ENCODE measurements at regions not wholly inside any gene's neighbourhood (a gene's known extent, or its start where the extent isn't known, plus 50 kb on each side); places are given as distances from the start of the nearest gene placed in this dataset.

DNA sequence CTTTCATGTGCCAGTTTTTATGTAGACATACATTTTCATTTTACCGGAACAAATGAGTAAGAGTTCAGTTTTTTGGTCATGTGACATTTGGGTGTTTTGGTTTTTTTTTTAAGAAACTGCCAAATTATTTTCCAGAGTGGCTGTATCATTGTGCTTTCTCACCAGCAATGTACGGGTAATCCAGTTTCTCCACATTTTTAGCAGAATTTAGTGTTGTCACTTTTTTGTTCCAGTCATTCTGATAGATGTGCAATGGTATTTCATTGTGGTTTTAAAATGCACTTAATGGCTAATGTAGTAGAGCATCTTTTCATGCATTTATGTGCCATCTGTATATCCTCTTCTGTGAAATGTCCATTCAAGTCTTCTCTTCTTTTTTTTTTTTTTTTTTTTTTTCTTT lies 126.5 kb upstream of the FBXO11 start:
- Histone ChIP-seq H3K4me1 (ENCODE audit: control insufficient read depth, extremely low read depth, insufficient read depth, low read length) (no peaks in the 10 kb centered on the region), H2AFZ (ENCODE audit: control insufficient read depth, low read length) (no peak overlapping the region), H3K9me1 (ENCODE audit: control insufficient read depth, extremely low read depth, insufficient read depth, low read length) (no peaks in the 10 kb centered on the region), H3K27ac (ENCODE audit: control insufficient read depth, insufficient read depth, low read length) (no peak overlapping the region), H3K36me3 (ENCODE audit: control insufficient read depth in 2 of 2, extremely low read depth in 1 of 2, insufficient read depth in 2 of 2, low read length in 2 of 2) (no peaks in the 10 kb centered on the region), H3K27me3 (ENCODE audit: control insufficient read depth, extremely low read depth, insufficient read depth, low read length) (no peaks in the 10 kb centered on the region), H3K4me3 (ENCODE audit: control insufficient read depth in 2 of 3, extremely low read depth in 1 of 3, insufficient read depth in 2 of 3, low read depth in 1 of 3, low read length in 3 of 3) (no peak overlapping the region), H3K9ac (ENCODE audit: control insufficient read depth, extremely low read depth, insufficient read depth, low read length) (no peak overlapping the region), H3K4me2 (ENCODE audit: control insufficient read depth, extremely low read depth, insufficient read depth, low read depth, low read length) (no peak overlapping the region), H4K20me1 (ENCODE audit: control insufficient read depth, extremely low read depth, insufficient read depth, low read length) (no peaks in the 10 kb centered on the region), H3K79me2 (ENCODE audit: control insufficient read depth, insufficient read depth, low read length) (no peaks in the 10 kb centered on the region), H3K9me3 (ENCODE audit: control insufficient read depth, low read depth, low read length) (no peaks in the 10 kb centered on the region)
- no peak for DNase-seq (ENCODE audit: low read depth, low spot score)
- TF ChIP-seq, protein P1, sequence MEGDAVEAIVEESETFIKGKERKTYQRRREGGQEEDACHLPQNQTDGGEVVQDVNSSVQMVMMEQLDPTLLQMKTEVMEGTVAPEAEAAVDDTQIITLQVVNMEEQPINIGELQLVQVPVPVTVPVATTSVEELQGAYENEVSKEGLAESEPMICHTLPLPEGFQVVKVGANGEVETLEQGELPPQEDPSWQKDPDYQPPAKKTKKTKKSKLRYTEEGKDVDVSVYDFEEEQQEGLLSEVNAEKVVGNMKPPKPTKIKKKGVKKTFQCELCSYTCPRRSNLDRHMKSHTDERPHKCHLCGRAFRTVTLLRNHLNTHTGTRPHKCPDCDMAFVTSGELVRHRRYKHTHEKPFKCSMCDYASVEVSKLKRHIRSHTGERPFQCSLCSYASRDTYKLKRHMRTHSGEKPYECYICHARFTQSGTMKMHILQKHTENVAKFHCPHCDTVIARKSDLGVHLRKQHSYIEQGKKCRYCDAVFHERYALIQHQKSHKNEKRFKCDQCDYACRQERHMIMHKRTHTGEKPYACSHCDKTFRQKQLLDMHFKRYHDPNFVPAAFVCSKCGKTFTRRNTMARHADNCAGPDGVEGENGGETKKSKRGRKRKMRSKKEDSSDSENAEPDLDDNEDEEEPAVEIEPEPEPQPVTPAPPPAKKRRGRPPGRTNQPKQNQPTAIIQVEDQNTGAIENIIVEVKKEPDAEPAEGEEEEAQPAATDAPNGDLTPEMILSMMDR (optimal IDR thresholded peaks at IDR 0.05 in 1 of 3, IDR thresholded peaks at IDR 0.05 in 1 of 3, conservative IDR thresholded peaks at IDR 0.05 in 1 of 3; ENCODE audit: extremely low read depth in 1 of 3, insufficient read depth in 2 of 3, low read length in 3 of 3), result no peak
- no peak for TF ChIP-seq EZH2 (IDR thresholded peaks at IDR 0.05; ENCODE audit: low read length)
- no peak for FAIRE-seq
- dilution Hi-C loops (cut with MboI; ENCODE audit: extremely low pct_ligation_motif_present, low sequenced_read_pairs), result no loop called here

DNA sequence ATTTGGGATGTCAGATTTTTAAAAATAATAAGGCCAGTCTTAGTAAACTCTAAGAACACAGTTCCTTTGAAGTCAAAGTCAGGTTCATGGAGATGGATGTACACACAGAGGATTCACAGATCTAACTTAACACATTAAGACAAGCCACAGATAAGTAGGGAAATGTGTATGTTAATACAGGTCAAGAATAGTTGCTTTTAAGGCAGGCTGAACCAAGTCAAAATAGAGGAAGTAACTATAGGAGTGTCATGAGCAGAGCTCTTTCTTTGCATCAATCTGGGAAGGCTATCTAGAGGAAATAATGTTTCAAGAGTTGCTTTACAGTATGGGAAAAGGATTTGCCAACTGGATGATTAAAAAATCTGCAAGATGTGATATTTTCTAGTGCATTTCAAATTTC lies 128.0 kb upstream of the FBXO11 start:
- H3K9ac ChIP-seq (ENCODE audit: control insufficient read depth, extremely low read depth, insufficient read depth, low read length), result no peak overlapping the region
- no peaks in the 10 kb centered on the region for H4K20me1 ChIP-seq (ENCODE audit: control insufficient read depth, extremely low read depth, insufficient read depth, low read length)
- no peaks in the 10 kb centered on the region for H3K79me2 ChIP-seq (ENCODE audit: control insufficient read depth, insufficient read depth, low read length)
- H3K9me3 ChIP-seq (ENCODE audit: control insufficient read depth, low read depth, low read length), result no peaks in the 10 kb centered on the region
- no peak overlapping the region for H3K4me2 ChIP-seq (ENCODE audit: control insufficient read depth, extremely low read depth, insufficient read depth, low read depth, low read length)
- no peak for TF ChIP-seq EZH2 (IDR thresholded peaks at IDR 0.05; ENCODE audit: low read length)
- TF ChIP-seq, protein P1 (optimal IDR thresholded peaks at IDR 0.05 in 1 of 3, IDR thresholded peaks at IDR 0.05 in 1 of 3, conservative IDR thresholded peaks at IDR 0.05 in 1 of 3; ENCODE audit: extremely low read depth in 1 of 3, insufficient read depth in 2 of 3, low read length in 3 of 3), result no peak
- no peak overlapping the region for H3K4me3 ChIP-seq (ENCODE audit: control insufficient read depth in 2 of 3, extremely low read depth in 1 of 3, insufficient read depth in 2 of 3, low read depth in 1 of 3, low read length in 3 of 3)
- DNase-seq (ENCODE audit: low read depth, low spot score), result no peak
- H2AFZ ChIP-seq (ENCODE audit: control insufficient read depth, low read length), result no peak overlapping the region
- no peaks in the 10 kb centered on the region for H3K4me1 ChIP-seq (ENCODE audit: control insufficient read depth, extremely low read depth, insufficient read depth, low read length)
- no peak overlapping the region for H3K27ac ChIP-seq (ENCODE audit: control insufficient read depth, insufficient read depth, low read length)
- H3K27me3 ChIP-seq (ENCODE audit: control insufficient read depth, extremely low read depth, insufficient read depth, low read length), result no peaks in the 10 kb centered on the region
- dilution Hi-C loops (cut with MboI; ENCODE audit: extremely low pct_ligation_motif_present, low sequenced_read_pairs), result no loop called here
- FAIRE-seq, result no peak
- H3K9me1 ChIP-seq (ENCODE audit: control insufficient read depth, extremely low read depth, insufficient read depth, low read length), result no peaks in the 10 kb centered on the region
- H3K36me3 ChIP-seq (ENCODE audit: control insufficient read depth in 2 of 2, extremely low read depth in 1 of 2, insufficient read depth in 2 of 2, low read length in 2 of 2), result no peaks in the 10 kb centered on the region
